ENCODE measurements at regions not wholly inside any gene's neighbourhood (a gene's known extent, or its start where the extent isn't known, plus 50 kb on each side); places are given as distances from the start of the nearest gene placed in this dataset.

GRCh38 chr7:54843841-54844355, 84.9 kb upstream of the SEC61G start:
- H3K27me3 ChIP-seq (ENCODE audit: low read depth, low read length) = peaks cover 6% of the 10 kb centered on the region; the same call in 1 of the 2 replicates

DNA sequence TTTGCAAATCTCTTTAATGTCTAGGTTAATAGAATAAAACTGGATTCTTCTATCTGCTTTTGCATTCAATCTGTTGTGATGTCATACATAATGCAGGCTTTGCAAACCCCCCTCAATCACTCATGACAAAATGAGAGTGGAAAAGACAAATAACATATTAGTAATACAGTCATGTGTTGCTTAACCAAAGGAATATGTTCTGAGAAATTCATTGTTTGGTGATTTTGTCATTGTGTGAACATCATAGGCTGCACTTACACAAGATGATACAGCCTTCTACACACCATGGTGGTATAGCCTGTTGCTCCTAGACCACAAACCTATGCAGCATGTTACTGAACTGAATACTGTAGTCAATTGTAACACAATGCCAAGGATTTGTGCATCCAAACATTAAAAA, 87.3 kb upstream of the SEC61G start:
- Histone ChIP-seq H3K9me3 (ENCODE audit: insufficient read depth, low read length) (no peaks in the 10 kb centered on the region), H3K27ac (ENCODE audit: low read length) (no peak overlapping the region), H3K4me3 (ENCODE audit: low read length) (no peak overlapping the region), H3K79me2 (ENCODE audit: low read length) (no peaks in the 10 kb centered on the region), H4K20me1 (ENCODE audit: insufficient read depth, low read length) (no peaks in the 10 kb centered on the region), H3K9ac (ENCODE audit: low read length) (no peak overlapping the region), H2AFZ (ENCODE audit: low read depth, low read length) (no peak overlapping the region), H3K4me2 (ENCODE audit: low read length) (no peak overlapping the region), H3K4me1 (ENCODE audit: low read length) (no peaks in the 10 kb centered on the region), H3K36me3 (replicated peaks; ENCODE audit: low read depth, low read length) (no peaks in the 10 kb centered on the region), H3K27me3 (ENCODE audit: low read depth, low read length) (no peaks in the 10 kb centered on the region; the same call in 1 of the 2 replicates)
- TF ChIP-seq, protein P1, sequence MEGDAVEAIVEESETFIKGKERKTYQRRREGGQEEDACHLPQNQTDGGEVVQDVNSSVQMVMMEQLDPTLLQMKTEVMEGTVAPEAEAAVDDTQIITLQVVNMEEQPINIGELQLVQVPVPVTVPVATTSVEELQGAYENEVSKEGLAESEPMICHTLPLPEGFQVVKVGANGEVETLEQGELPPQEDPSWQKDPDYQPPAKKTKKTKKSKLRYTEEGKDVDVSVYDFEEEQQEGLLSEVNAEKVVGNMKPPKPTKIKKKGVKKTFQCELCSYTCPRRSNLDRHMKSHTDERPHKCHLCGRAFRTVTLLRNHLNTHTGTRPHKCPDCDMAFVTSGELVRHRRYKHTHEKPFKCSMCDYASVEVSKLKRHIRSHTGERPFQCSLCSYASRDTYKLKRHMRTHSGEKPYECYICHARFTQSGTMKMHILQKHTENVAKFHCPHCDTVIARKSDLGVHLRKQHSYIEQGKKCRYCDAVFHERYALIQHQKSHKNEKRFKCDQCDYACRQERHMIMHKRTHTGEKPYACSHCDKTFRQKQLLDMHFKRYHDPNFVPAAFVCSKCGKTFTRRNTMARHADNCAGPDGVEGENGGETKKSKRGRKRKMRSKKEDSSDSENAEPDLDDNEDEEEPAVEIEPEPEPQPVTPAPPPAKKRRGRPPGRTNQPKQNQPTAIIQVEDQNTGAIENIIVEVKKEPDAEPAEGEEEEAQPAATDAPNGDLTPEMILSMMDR (IDR thresholded peaks at IDR 0.05; ENCODE audit: low read depth, low read length) = no peak
- no peak for TF ChIP-seq EZH2phosphoT487 (IDR thresholded peaks at IDR 0.05; ENCODE audit: low read depth)

More at GRCh38 chr7:54843841-54844355, 84.9 kb upstream of the SEC61G start:
- Histone ChIP-seq H2AFZ (ENCODE audit: low read depth, low read length) (no peak overlapping the region), H3K9ac (ENCODE audit: low read length) (no peak overlapping the region), H3K27ac (ENCODE audit: low read length) (no peak overlapping the region), H3K9me3 (ENCODE audit: insufficient read depth, low read length) (no peaks in the 10 kb centered on the region), H4K20me1 (ENCODE audit: insufficient read depth, low read length) (no peaks in the 10 kb centered on the region), H3K79me2 (ENCODE audit: low read length) (no peaks in the 10 kb centered on the region), H3K36me3 (replicated peaks; ENCODE audit: low read depth, low read length) (no peaks in the 10 kb centered on the region), H3K4me2 (ENCODE audit: low read length) (no peak overlapping the region), H3K4me1 (ENCODE audit: low read length) (no peaks in the 10 kb centered on the region), H3K4me3 (ENCODE audit: low read length) (no peak overlapping the region)
- TF ChIP-seq, protein P1 (IDR thresholded peaks at IDR 0.05; ENCODE audit: low read depth, low read length) = no peak
- no peak for TF ChIP-seq EZH2phosphoT487 (IDR thresholded peaks at IDR 0.05; ENCODE audit: low read depth)

- no peak overlapping the region for H3K9ac ChIP-seq (ENCODE audit: low read length)
- no peaks in the 10 kb centered on the region for H3K36me3 ChIP-seq (replicated peaks; ENCODE audit: low read depth, low read length)
- no peaks in the 10 kb centered on the region for H3K9me3 ChIP-seq (ENCODE audit: insufficient read depth, low read length)
- TF ChIP-seq, protein P1 (IDR thresholded peaks at IDR 0.05; ENCODE audit: low read depth, low read length) = no peak
- TF ChIP-seq EZH2phosphoT487 (IDR thresholded peaks at IDR 0.05; ENCODE audit: low read depth) = no peak
- H3K79me2 ChIP-seq (ENCODE audit: low read length) = no peaks in the 10 kb centered on the region
- H4K20me1 ChIP-seq (ENCODE audit: insufficient read depth, low read length) = no peaks in the 10 kb centered on the region
- H3K27ac ChIP-seq (ENCODE audit: low read length) = no peak overlapping the region
- no peak overlapping the region for H3K4me2 ChIP-seq (ENCODE audit: low read length)
- no peaks in the 10 kb centered on the region for H3K4me1 ChIP-seq (ENCODE audit: low read length)
- no peak overlapping the region for H2AFZ ChIP-seq (ENCODE audit: low read depth, low read length)
- H3K27me3 ChIP-seq (ENCODE audit: low read depth, low read length) = no peaks in the 10 kb centered on the region; the same call in 1 of the 2 replicates
- no peak overlapping the region for H3K4me3 ChIP-seq (ENCODE audit: low read length)
Measured at GRCh38 chr7:54847921-54848320, 88.9 kb upstream of the SEC61G start.

DNA sequence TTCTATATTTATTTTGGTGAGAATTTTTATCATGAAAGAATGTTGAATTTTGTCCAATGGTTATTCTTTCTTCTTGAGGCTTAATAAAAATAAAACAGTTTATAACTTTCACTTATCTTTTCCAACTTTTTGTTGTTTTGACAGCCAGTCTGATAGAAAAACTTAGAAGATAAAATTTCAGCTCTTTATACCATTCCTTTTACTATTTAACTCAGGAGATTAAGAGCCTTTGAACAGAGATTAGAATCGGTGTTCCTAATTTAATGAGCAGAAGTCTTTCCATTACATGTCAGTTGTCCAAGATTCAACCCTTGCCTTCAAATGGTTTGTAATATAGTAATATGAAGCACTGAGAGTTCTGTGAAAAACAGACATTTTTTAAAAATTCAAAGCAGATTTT, 97.8 kb upstream of the SEC61G start:
- Histone ChIP-seq H3K36me3 (replicated peaks; ENCODE audit: low read depth, low read length) (no peaks in the 10 kb centered on the region), H3K4me3 (ENCODE audit: low read length) (no peak overlapping the region), H3K4me1 (ENCODE audit: low read length) (peaks cover 10% of the 10 kb centered on the region; the same call in 1 of the 2 replicates), H3K27me3 (ENCODE audit: low read depth, low read length) (peaks cover 13% of the 10 kb centered on the region; the same call in 1 of the 2 replicates), H3K9ac (ENCODE audit: low read length) (no peak overlapping the region), H3K9me3 (ENCODE audit: insufficient read depth, low read length) (no peaks in the 10 kb centered on the region), H4K20me1 (ENCODE audit: insufficient read depth, low read length) (no peaks in the 10 kb centered on the region), H2AFZ (ENCODE audit: low read depth, low read length) (no peak overlapping the region), H3K79me2 (ENCODE audit: low read length) (no peaks in the 10 kb centered on the region), H3K27ac (ENCODE audit: low read length) (no peak overlapping the region), H3K4me2 (ENCODE audit: low read length) (no peak overlapping the region)
- TF ChIP-seq EZH2phosphoT487 (IDR thresholded peaks at IDR 0.05; ENCODE audit: low read depth) = no peak
- TF ChIP-seq, protein P1 (IDR thresholded peaks at IDR 0.05; ENCODE audit: low read depth, low read length) = no peak
